Activated CD4-positive, alpha-beta memory T cell treated with anti-CD3 and anti-CD28 coated beads for 36 hours (primary cell): ENCODE measurements at regions not wholly inside any gene's neighbourhood (a gene's known extent, or its start where the extent isn't known, plus 50 kb on each side); places are given as distances from the start of the nearest gene placed in this dataset.

Source experiments
- CTCF ChIA-PET: fragments of 350-600 bp; sonication (Branson Sonifier 250); formaldehyde crosslinking; loops from one replicate; lab custom pipeline; 2021; ENCODE audit warnings: antibody characterized with exemption, inconsistent platforms; lab: Charles Lee
- POLR2A ChIA-PET: fragments of 350-600 bp; sonication (Branson Sonifier 250); formaldehyde crosslinking; loops from one replicate; lab custom pipeline; 2021; ENCODE audit warnings: antibody characterized with exemption; lab: Charles Lee
- DNase-seq: peaks from one replicate; pipeline ENCODE4 v3.0.0-alpha.2; 2020
- H3K27ac Mint-ChIP-seq: one replicate; pipeline ENCODE4 v1.8.0; 2021; ENCODE audit warnings: mixed read lengths
- H3K27me3 Mint-ChIP-seq: one replicate; pipeline ENCODE4 v1.8.0; 2021; ENCODE audit warnings: mixed read lengths
- H3K36me3 Mint-ChIP-seq: one replicate; pipeline ENCODE4 v1.8.0; 2021; ENCODE audit warnings: mixed read lengths
- H3K4me1 Mint-ChIP-seq: one replicate; pipeline ENCODE4 v1.8.0; 2021; ENCODE audit warnings: low read depth, mixed read lengths
- H3K4me3 Mint-ChIP-seq: one replicate; pipeline ENCODE4 v1.8.0; 2021; ENCODE audit warnings: mild to moderate bottlenecking, mixed read lengths
- H3K9me3 Mint-ChIP-seq: one replicate; pipeline ENCODE4 v1.8.0; 2021; ENCODE audit warnings: mixed read lengths
- intact Hi-C: fragments of 100-400 bp; cut with micrococcal nuclease; formaldehyde crosslinking; loops from one replicate; pipeline ENCODE4 v1.15.1; 2023

- peak overlapping the region; percentile 29 for H3K27ac Mint-ChIP-seq
- intact Hi-C loops, result loop anchor here (5.0 to 10.0 kb wide), 5 partner anchors 86 to 819 kb away; partner anchors contain the start of gene TSHZ2
- H3K4me1 Mint-ChIP-seq, result peaks cover 71% of the 10 kb centered on the region
- H3K36me3 Mint-ChIP-seq, result no peaks in the 10 kb centered on the region
- no peak overlapping the region for H3K4me3 Mint-ChIP-seq
- DNase-seq, result no peak
- no peaks in the 10 kb centered on the region for H3K9me3 Mint-ChIP-seq
- ChIA-PET POLR2A (interaction anchor here (0.7 kb wide), 1 partner anchor 8 kb away, joined by 3 read pairs; no protein-coding TSS in a partner anchor), CTCF (no interaction called here)
- no peaks in the 10 kb centered on the region for H3K27me3 Mint-ChIP-seq
Measured at GRCh38 chr20:52405986-52406385, 214.4 kb upstream of the ZFP64 start.

DNA sequence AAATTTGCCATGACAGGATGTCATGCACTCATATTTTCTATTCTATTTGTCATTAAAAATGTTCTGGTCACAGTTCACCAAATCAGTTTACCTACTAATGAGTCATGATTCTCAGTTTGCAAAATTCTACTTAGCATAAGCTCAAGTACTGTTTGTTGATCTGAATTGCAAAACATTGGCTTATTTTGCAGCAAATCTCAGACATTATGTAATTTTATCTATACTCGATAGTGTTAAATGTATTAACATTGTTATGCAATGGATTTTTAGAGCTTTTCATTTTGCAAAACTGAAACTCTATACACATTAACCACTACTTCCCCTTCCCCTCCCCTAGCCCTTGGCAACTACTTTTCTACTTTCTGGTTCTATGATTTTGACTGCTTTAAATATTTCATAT is 213.8 kb upstream of the ZFP64 start:
- no peak overlapping the region for H3K4me3 Mint-ChIP-seq

GRCh38 chr20:52404671-52405070 is 213.1 kb upstream of the ZFP64 start:
- intact Hi-C loops, result loop anchor here (5.0 to 10.0 kb wide), 6 partner anchors 88 to 820 kb away; partner anchors contain the start of gene TSHZ2
- DNase-seq, result no peak
- ChIA-PET CTCF (no interaction called here), POLR2A (no interaction called here)
- peaks cover 64% of the 10 kb centered on the region for H3K4me1 Mint-ChIP-seq
- H3K27me3 Mint-ChIP-seq, result no peaks in the 10 kb centered on the region
- H3K27ac Mint-ChIP-seq, result peak overlapping the region; percentile 63
- H3K9me3 Mint-ChIP-seq, result no peaks in the 10 kb centered on the region
- H3K36me3 Mint-ChIP-seq, result no peaks in the 10 kb centered on the region
- no peak overlapping the region for H3K4me3 Mint-ChIP-seq

More for the DNA sequence above, 213.8 kb upstream of the ZFP64 start:
- no peaks in the 10 kb centered on the region for H3K27me3 Mint-ChIP-seq
- peak overlapping the region; percentile 63 for H3K27ac Mint-ChIP-seq
- ChIA-PET CTCF (no interaction called here), POLR2A (interaction anchor here (0.7 kb wide), 1 partner anchor 9 kb away, joined by 3 read pairs; no protein-coding TSS in a partner anchor)
- H3K4me1 Mint-ChIP-seq, result peaks cover 66% of the 10 kb centered on the region
- H3K36me3 Mint-ChIP-seq, result no peaks in the 10 kb centered on the region
- no peak for DNase-seq
- H3K9me3 Mint-ChIP-seq, result no peaks in the 10 kb centered on the region
- intact Hi-C loops, result loop anchor here (5.0 to 10.0 kb wide), 5 partner anchors 87 to 819 kb away; partner anchors contain the start of gene TSHZ2

GRCh38 chr20:52402950-52403349 is 211.4 kb upstream of the ZFP64 start:
- ChIA-PET POLR2A (interaction anchor here (1.1 kb wide), 1 partner anchor 72 kb away, joined by 3 read pairs; no protein-coding TSS in a partner anchor), CTCF (interaction anchor here (1.1 to 2.5 kb wide), 4 partner anchors 11 to 659 kb away, joined by 3 to 10 read pairs (median 3); no protein-coding TSS in a partner anchor)
- Mint-ChIP-seq H3K27me3 (no peaks in the 10 kb centered on the region), H3K9me3 (no peaks in the 10 kb centered on the region), H3K36me3 (no peaks in the 10 kb centered on the region), H3K4me1 (peaks cover 63% of the 10 kb centered on the region), H3K4me3 (no peak overlapping the region), H3K27ac (no peak overlapping the region)
- intact Hi-C loops, result loop anchor here (5.0 to 10.0 kb wide), 3 partner anchors 98 to 822 kb away; no protein-coding TSS in a partner anchor
- no peak for DNase-seq

- no peak for DNase-seq
- Mint-ChIP-seq H3K9me3 (no peaks in the 10 kb centered on the region), H3K4me1 (peaks cover 60% of the 10 kb centered on the region), H3K4me3 (no peak overlapping the region), H3K27me3 (no peaks in the 10 kb centered on the region), H3K27ac (no peak overlapping the region), H3K36me3 (no peaks in the 10 kb centered on the region)
- intact Hi-C loops, result loop anchor here (5.0 to 10.0 kb wide), 3 partner anchors 98 to 822 kb away; no protein-coding TSS in a partner anchor
- ChIA-PET POLR2A (no interaction called here), CTCF (interaction anchor here (1.1 to 2.5 kb wide), 3 partner anchors 11 to 96 kb away, joined by 3 to 10 read pairs (median 3); no protein-coding TSS in a partner anchor)
Measured at GRCh38 chr20:52402514-52402913, 210.9 kb upstream of the ZFP64 start.

DNA sequence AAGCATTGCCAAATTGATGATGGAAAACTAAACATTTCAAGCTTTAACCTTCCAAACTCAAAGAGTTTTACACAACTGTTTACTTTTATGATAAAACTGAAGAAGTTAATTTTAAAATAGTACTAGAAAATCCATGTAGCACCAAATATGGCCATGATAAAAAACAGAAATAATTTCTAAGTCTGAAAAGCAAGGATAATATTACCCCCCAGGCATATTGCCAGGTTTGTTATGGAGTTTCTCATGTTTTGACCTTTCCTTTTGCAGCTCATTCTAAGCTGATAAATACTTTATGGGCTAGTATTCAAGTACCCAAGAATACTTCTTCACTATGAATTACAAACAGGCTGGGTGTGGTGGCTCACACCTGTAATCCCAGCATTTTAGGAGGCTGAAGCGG is 209.9 kb upstream of the ZFP64 start:
- Mint-ChIP-seq H3K9me3 (no peaks in the 10 kb centered on the region), H3K27me3 (no peaks in the 10 kb centered on the region), H3K4me1 (peaks cover 50% of the 10 kb centered on the region), H3K27ac (no peak overlapping the region), H3K36me3 (no peaks in the 10 kb centered on the region), H3K4me3 (no peak overlapping the region)
- no peak for DNase-seq
- ChIA-PET POLR2A (no interaction called here), CTCF (interaction anchor here (0.6 to 2.5 kb wide), 3 partner anchors 21 to 723 kb away, joined by 3 to 10 read pairs (median 4); no protein-coding TSS in a partner anchor)
- intact Hi-C loops, result loop anchor here (5.0 to 10.0 kb wide), 3 partner anchors 97 to 823 kb away; no protein-coding TSS in a partner anchor

DNA sequence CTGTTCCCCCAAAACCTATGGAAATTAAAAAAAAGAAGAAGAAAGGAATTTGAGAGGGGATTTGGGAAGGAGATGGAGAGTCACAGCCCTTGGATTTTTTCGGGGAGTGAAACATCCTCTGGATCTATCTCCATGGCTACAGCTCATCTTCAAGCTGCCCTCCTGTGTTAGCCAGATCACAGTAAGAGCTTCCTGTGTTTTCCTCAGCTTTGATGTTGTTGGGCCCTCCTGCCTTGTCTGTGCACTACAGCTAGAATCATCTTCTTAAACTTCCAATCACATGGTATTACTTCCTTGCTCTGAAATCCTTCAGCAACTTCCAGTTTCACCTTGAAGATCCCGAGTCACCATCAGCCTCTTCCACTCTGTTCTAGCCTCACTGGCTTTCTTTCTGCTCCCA is 207.8 kb upstream of the ZFP64 start:
- no peak for DNase-seq
- Mint-ChIP-seq H3K4me1 (peaks cover 29% of the 10 kb centered on the region), H3K27me3 (no peaks in the 10 kb centered on the region), H3K4me3 (no peak overlapping the region), H3K27ac (no peak overlapping the region), H3K9me3 (no peaks in the 10 kb centered on the region), H3K36me3 (no peaks in the 10 kb centered on the region)
- intact Hi-C loops, result no loop called here
- ChIA-PET CTCF (interaction anchor here (1.3 kb wide), 1 partner anchor 17 kb away, joined by 3 read pairs; no protein-coding TSS in a partner anchor), POLR2A (no interaction called here)

DNA sequence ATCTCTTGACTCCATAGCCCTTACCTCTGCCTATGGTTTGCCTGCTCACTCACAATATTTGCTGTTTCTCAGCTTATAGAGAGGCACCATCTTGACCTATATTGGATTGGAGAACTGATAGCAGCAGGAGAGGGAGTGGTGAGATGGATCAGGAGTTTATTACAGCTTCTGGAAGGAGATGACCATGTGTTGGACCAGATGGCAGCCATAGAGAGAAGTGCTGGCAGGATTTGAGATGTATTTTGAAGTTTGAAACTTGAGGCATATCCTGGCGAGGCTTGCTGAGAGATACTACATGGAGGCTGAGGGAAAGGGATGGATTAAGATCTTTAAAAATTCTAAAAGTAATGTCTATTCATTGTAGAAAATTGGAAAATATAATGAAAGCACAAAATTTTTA is 198.0 kb upstream of the ZFP64 start:
- DNase-seq, result no peak
- H3K9me3 Mint-ChIP-seq, result no peaks in the 10 kb centered on the region
- CTCF ChIA-PET, result no interaction called here
- no peaks in the 10 kb centered on the region for H3K36me3 Mint-ChIP-seq
- POLR2A ChIA-PET, result interaction anchor here (0.7 kb wide), 1 partner anchor 1365 kb away, joined by 3 read pairs; no protein-coding TSS in a partner anchor
- peaks cover 6% of the 10 kb centered on the region for H3K4me1 Mint-ChIP-seq
- no peaks in the 10 kb centered on the region for H3K27me3 Mint-ChIP-seq
- H3K4me3 Mint-ChIP-seq, result no peak overlapping the region
- intact Hi-C loops, result no loop called here
- no peak overlapping the region for H3K27ac Mint-ChIP-seq

DNA sequence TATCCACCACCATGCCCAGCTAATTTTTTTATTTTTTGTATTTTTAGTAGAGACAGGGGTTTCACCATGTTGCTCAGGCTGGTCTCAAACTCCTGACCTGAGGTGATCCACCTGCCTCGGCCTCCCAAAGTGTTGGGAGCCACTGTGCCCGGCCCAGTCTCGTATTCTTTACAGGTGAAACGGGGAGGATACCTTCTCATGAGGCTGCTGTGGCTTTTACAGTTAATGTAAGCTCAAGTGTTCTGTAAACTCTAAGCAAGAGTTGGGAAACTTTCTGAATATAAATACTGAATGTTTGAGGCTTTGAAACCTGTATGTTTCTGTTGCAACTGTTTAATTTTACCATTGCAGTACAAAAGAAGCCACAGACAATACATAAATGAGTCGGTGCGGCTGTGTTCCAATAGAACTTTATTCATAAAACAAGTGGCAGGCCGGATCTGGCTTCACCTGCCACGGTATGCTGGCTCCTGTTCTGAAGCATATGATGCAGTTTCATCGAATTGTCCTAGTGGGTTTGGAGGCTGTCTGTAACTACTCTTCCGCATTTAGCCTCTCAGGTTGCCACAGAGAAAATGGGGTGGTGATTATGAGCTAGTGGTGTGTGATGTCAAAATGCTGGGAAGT is 192.5 kb upstream of the ZFP64 start:
- H3K36me3 Mint-ChIP-seq, result peaks cover 2% of the 10 kb centered on the region
- peaks cover 14% of the 10 kb centered on the region for H3K4me1 Mint-ChIP-seq
- peak; percentile 27 for DNase-seq
- POLR2A ChIA-PET, result interaction anchor here (1.2 kb wide), 1 partner anchor 12 kb away, joined by 3 read pairs; no protein-coding TSS in a partner anchor
- H3K27ac Mint-ChIP-seq, result no peak overlapping the region
- CTCF ChIA-PET, result interaction anchor here (1.2 to 2.6 kb wide), 2 partner anchors 15 to 72 kb away, joined by 3 to 19 read pairs; no protein-coding TSS in a partner anchor
- H3K9me3 Mint-ChIP-seq, result peaks cover 10% of the 10 kb centered on the region
- H3K27me3 Mint-ChIP-seq, result no peaks in the 10 kb centered on the region
- H3K4me3 Mint-ChIP-seq, result no peak overlapping the region
- intact Hi-C loops, result no loop called here

GRCh38 chr20:52382933-52383332 is 191.4 kb upstream of the ZFP64 start:
- intact Hi-C loops, result no loop called here
- Mint-ChIP-seq H3K36me3 (peaks cover 2% of the 10 kb centered on the region), H3K27me3 (no peaks in the 10 kb centered on the region), H3K4me1 (peaks cover 14% of the 10 kb centered on the region), H3K4me3 (no peak overlapping the region), H3K27ac (no peak overlapping the region), H3K9me3 (peaks cover 10% of the 10 kb centered on the region)
- no peak for DNase-seq
- ChIA-PET CTCF (interaction anchor here (1.2 to 2.6 kb wide), 5 partner anchors 12 to 1164 kb away, joined by 3 to 19 read pairs (median 3); no protein-coding TSS in a partner anchor), POLR2A (interaction anchor here (0.8 to 1.2 kb wide), 2 partner anchors 11 to 71 kb away, joined by 3 read pairs; no protein-coding TSS in a partner anchor)

DNA sequence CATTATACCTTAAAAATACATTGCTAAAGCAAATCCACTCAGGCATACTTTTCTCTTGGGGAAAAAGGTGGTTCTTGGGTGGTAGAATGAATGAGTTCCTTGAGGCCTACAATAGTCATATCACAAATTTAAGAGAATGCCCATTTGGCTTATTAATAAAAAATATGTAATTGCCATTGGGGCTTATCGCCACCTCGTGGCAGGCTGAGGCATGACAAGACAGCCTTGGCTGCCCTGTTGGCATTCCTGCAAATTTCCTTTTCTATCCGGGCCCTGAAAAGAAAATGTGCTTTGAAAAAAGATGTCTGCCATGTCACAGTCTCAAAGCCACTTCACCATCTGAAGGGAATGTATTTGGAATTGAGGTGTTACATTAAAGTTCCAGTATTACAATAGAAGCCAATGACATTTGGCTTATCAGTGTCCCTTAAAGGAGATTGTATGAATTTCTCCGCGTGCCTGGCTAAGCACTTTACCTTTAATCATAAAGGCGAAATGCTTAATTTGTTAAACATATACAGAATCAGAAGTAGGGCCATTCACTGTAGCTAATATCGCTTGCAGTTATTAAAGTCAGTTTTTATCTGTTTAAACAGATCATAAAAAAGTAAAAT is 188.3 kb upstream of the ZFP64 start:
- H3K36me3 Mint-ChIP-seq, result peaks cover 2% of the 10 kb centered on the region
- H3K4me3 Mint-ChIP-seq, result no peak overlapping the region
- H3K4me1 Mint-ChIP-seq, result peaks cover 14% of the 10 kb centered on the region
- intact Hi-C loops, result loop anchor here (2.0 kb wide), 2 partner anchors 67 to 137 kb away; no protein-coding TSS in a partner anchor
- H3K27me3 Mint-ChIP-seq, result no peaks in the 10 kb centered on the region
- ChIA-PET POLR2A (no interaction called here), CTCF (interaction anchor here (0.6 to 2.4 kb wide), 7 partner anchors 22 to 252 kb away, joined by 3 to 11 read pairs (median 4); no protein-coding TSS in a partner anchor)
- H3K9me3 Mint-ChIP-seq, result peaks cover 10% of the 10 kb centered on the region
- peak; percentile 40 for DNase-seq
- no peak overlapping the region for H3K27ac Mint-ChIP-seq
